ENCODE measurements at regions not wholly inside any gene's neighbourhood (a gene's known extent, or its start where the extent isn't known, plus 50 kb on each side); places are given as distances from the start of the nearest gene placed in this dataset.

- Histone ChIP-seq H3K4me1 (no peaks in the 10 kb centered on the region), H3K27ac (no peak overlapping the region), H3K36me3 (no peaks in the 10 kb centered on the region), H3K9me3 (no peaks in the 10 kb centered on the region), H3K4me3 (no peak overlapping the region), H3K27me3 (no peaks in the 10 kb centered on the region)
- no peak for DNase-seq (ENCODE audit: low spot score in 2 of 2)
- TF ChIP-seq CTCF (IDR thresholded peaks at IDR 0.05) = no peak
- intact Hi-C loops (cut with DNase I) = no loop called here
These were observed 354.7 kb upstream of the PODXL start for GRCh38 chr7:131911112-131911511.

GRCh38 chr7:131909151-131909768, 352.8 kb upstream of the PODXL start:
- no peaks in the 10 kb centered on the region for H3K36me3 ChIP-seq
- H3K9me3 ChIP-seq = no peaks in the 10 kb centered on the region
- no peak for TF ChIP-seq CTCF (IDR thresholded peaks at IDR 0.05)
- H3K4me3 ChIP-seq = peak overlapping the region; percentile 44 to 60
- DNase-seq (ENCODE audit: low spot score in 2 of 2) = peak in 1 of 2 donors; percentile 52
- no peaks in the 10 kb centered on the region for H3K27me3 ChIP-seq
- intact Hi-C loops (cut with DNase I) = no loop called here
- no peak overlapping the region for H3K27ac ChIP-seq
- no peaks in the 10 kb centered on the region for H3K4me1 ChIP-seq

GRCh38 chr7:131908714-131909113, 352.3 kb upstream of the PODXL start:
- H3K4me3 ChIP-seq = peak overlapping the region in 1 of 2 donors; percentile 60
- intact Hi-C loops (cut with DNase I) = no loop called here
- no peak for TF ChIP-seq CTCF (IDR thresholded peaks at IDR 0.05)
- H3K27ac ChIP-seq = no peak overlapping the region
- H3K36me3 ChIP-seq = no peaks in the 10 kb centered on the region
- peaks cover 0 to 3% of the 10 kb centered on the region in 2 donors for H3K9me3 ChIP-seq
- no peaks in the 10 kb centered on the region for H3K27me3 ChIP-seq
- H3K4me1 ChIP-seq = no peaks in the 10 kb centered on the region
- peak in 1 of 2 donors; percentile 21 for DNase-seq (ENCODE audit: low spot score in 2 of 2)

GRCh38 chr7:131905471-131905973, 349.1 kb upstream of the PODXL start:
- H3K36me3 ChIP-seq = no peaks in the 10 kb centered on the region

GRCh38 chr7:131904760-131905327, 348.4 kb upstream of the PODXL start:
- Histone ChIP-seq H3K36me3 (no peaks in the 10 kb centered on the region), H3K4me3 (no peak overlapping the region), H3K27ac (no peak overlapping the region), H3K4me1 (no peaks in the 10 kb centered on the region), H3K9me3 (peaks cover 0 to 8% of the 10 kb centered on the region in 2 donors), H3K27me3 (no peaks in the 10 kb centered on the region)
- intact Hi-C loops (cut with DNase I) = no loop called here
- DNase-seq (ENCODE audit: low spot score in 2 of 2) = no peak
- no peak for TF ChIP-seq CTCF (IDR thresholded peaks at IDR 0.05)

More at GRCh38 chr7:131905471-131905973, 349.1 kb upstream of the PODXL start:
- H3K9me3 ChIP-seq = peaks cover 0 to 8% of the 10 kb centered on the region in 2 donors
- no peak for DNase-seq (ENCODE audit: low spot score in 2 of 2)
- H3K27ac ChIP-seq = no peak overlapping the region
- H3K27me3 ChIP-seq = no peaks in the 10 kb centered on the region
- no peak for TF ChIP-seq CTCF (IDR thresholded peaks at IDR 0.05)
- H3K4me3 ChIP-seq = no peak overlapping the region
- H3K4me1 ChIP-seq = no peaks in the 10 kb centered on the region
- intact Hi-C loops (cut with DNase I) = no loop called here
